ENCODE measurements at regions not wholly inside any gene's neighbourhood (a gene's known extent, or its start where the extent isn't known, plus 50 kb on each side); places are given as distances from the start of the nearest gene placed in this dataset.

DNA sequence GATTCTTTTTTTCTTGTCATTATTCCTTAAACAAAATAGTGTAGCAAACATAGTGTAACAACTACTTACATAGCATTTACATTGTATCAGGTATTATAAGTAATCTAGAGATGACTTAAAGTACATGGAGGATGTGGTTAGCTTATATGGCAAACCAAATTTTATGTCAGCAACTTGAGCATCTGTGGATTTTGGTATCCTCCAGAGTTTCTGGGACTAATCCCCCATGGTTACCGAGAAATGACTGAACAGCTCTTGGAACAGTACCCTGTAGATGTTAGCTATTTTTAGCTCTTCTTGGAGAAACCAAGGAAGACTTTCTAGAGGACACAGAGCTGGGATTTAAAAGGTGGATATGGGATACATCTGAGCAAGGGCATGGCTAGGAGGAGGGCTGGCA is 157.6 kb upstream of the KLF4 start:
- TF ChIP-seq, protein P1, sequence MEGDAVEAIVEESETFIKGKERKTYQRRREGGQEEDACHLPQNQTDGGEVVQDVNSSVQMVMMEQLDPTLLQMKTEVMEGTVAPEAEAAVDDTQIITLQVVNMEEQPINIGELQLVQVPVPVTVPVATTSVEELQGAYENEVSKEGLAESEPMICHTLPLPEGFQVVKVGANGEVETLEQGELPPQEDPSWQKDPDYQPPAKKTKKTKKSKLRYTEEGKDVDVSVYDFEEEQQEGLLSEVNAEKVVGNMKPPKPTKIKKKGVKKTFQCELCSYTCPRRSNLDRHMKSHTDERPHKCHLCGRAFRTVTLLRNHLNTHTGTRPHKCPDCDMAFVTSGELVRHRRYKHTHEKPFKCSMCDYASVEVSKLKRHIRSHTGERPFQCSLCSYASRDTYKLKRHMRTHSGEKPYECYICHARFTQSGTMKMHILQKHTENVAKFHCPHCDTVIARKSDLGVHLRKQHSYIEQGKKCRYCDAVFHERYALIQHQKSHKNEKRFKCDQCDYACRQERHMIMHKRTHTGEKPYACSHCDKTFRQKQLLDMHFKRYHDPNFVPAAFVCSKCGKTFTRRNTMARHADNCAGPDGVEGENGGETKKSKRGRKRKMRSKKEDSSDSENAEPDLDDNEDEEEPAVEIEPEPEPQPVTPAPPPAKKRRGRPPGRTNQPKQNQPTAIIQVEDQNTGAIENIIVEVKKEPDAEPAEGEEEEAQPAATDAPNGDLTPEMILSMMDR (IDR thresholded peaks at IDR 0.05; ENCODE audit: low read depth, low read length, poor library complexity, severe bottlenecking): no peak
- TF ChIP-seq EZH2phosphoT487 (IDR thresholded peaks at IDR 0.05; ENCODE audit: borderline replicate concordance, low read length): no peak
